Fibroblast of mammary gland (primary cell): ENCODE measurements at regions not wholly inside any gene's neighbourhood (a gene's known extent, or its start where the extent isn't known, plus 50 kb on each side); places are given as distances from the start of the nearest gene placed in this dataset.

ENCODE experiments used
- DNase-seq: peaks from one replicate; pipeline ENCODE4 v3.0.0-alpha.2; 2010; ENCODE audit warnings: low read depth
- H3K4me3 ChIP-seq: 2 replicates; pipeline ENCODE4 v1.5.1; 2011; ENCODE audit warnings: low read depth, mild to moderate bottlenecking, low read length, moderate library complexity; ENCODE audit not compliant: control insufficient read depth
- CTCF ChIP-seq: conservative IDR thresholded peaks from 2 replicates; pipeline ENCODE4 v1.5.1; 2011; ENCODE audit warnings: low read depth, low read length, inconsistent platforms; ENCODE audit not compliant: control insufficient read depth, insufficient read depth

- H3K4me3 ChIP-seq, result no peak overlapping the region
- TF ChIP-seq CTCF, result no peak
- DNase-seq, result no peak
Measured at GRCh38 chr11:45754741-45755140, 50.2 kb upstream of the SLC35C1 start.

GRCh38 chr11:45754261-45754709 lies 50.7 kb upstream of the SLC35C1 start:
- no peak for TF ChIP-seq CTCF
- no peak overlapping the region for H3K4me3 ChIP-seq
- DNase-seq, result no peak

DNA sequence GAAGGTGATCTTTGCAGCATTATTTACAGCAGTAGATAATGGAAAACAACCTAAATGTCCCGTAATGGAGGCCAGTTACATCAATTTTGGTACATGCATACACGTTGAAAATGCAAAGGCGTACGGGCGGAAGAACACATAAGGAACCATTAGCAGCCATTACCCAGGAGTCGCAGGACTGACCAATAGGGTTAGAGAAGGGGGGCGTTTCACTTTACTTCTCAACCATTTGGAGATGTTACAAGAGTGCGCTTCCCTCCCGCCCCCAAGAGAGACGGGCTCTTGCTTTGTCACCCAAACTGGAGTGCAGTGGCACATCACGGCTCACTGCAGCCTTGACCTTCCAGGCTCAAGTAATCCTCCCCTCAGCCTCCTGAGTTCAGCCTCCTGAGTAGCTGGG lies 52.8 kb upstream of the SLC35C1 start:
- no peak for TF ChIP-seq CTCF
- H3K4me3 ChIP-seq, result no peak overlapping the region
- no peak for DNase-seq

GRCh38 chr11:45751430-45751829 lies 53.5 kb upstream of the SLC35C1 start:
- TF ChIP-seq CTCF, result no peak
- DNase-seq, result no peak
- H3K4me3 ChIP-seq, result no peak overlapping the region

- no peak for DNase-seq
- H3K4me3 ChIP-seq, result no peak overlapping the region
- no peak for TF ChIP-seq CTCF
Measured at GRCh38 chr11:45750439-45750838, 54.5 kb upstream of the SLC35C1 start.

- H3K4me3 ChIP-seq, result no peak overlapping the region
- no peak for TF ChIP-seq CTCF
- DNase-seq, result no peak
Measured at GRCh38 chr11:45748801-45749200, 56.1 kb upstream of the SLC35C1 start.

DNA sequence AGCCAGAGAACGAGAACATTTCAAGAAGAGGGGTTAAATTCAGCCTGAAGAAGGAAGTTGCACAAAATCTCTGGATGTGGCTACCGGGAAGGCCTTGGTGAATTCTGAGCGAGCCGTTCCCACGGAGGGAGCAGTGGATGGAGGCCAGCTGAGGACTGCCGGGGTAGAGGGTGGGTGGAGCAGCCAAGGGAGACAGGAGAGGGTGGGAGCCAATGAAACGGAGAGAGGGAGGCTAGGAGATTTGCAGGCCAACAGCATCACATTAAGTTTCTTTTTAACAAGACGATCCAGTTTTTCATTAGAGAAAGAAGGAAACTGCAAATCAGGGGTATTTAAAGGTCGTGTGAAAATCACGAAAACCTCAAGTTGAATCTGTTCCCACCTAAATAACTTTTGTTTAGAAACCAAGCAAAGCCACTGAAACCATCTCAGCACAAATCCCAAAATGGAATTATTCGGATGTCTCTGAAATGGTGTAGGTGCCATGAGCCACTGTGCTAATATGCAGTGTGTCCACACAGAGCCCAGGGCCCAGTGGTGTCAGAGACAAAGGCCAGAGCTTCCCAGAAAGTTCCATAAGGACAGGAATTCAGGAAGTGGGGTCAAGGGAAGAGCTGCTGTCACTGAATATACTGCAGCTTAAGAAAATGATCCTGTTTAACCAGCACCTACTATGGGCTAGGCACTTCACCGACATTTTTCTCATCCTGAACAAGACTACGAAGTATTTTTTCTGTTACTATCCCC lies 59.7 kb upstream of the SLC35C1 start:
- DNase-seq, result no peak
- H3K4me3 ChIP-seq, result no peak overlapping the region
- TF ChIP-seq CTCF, result no peak
